RWPE2 (cell line): ENCODE measurements at regions not wholly inside any gene's neighbourhood (a gene's known extent, or its start where the extent isn't known, plus 50 kb on each side); places are given as distances from the start of the nearest gene placed in this dataset.

ENCODE experiments used
- ATAC-seq: fragments of 200-7000 bp; cut with Tn5 transposase; 3 replicates; pipeline ENCODE4 v1.9.1; 2021; ENCODE audit warnings: low read depth
- DNase-seq: peaks from one replicate; pipeline ENCODE4 v3.0.0-alpha.2; 2020; ENCODE audit warnings: low spot score
- H3K27ac ChIP-seq: fragments of 450-650 bp; 2 replicates; pipeline ENCODE4 v1.5.1; 2017; ENCODE audit warnings: mild to moderate bottlenecking; ENCODE audit not compliant: poor library complexity, severe bottlenecking
- H3K27me3 ChIP-seq: fragments of 250-450 bp; sonication (Bioruptor Pico); 2 replicates; pipeline ENCODE4 v1.5.1; 2021; ENCODE audit warnings: mild to moderate bottlenecking, moderate library complexity; ENCODE audit not compliant: insufficient read depth, poor library complexity, severe bottlenecking
- H3K36me3 ChIP-seq: fragments of 250-450 bp; sonication (Bioruptor Pico); 2 replicates; pipeline ENCODE4 v1.5.1; 2020; ENCODE audit warnings: low read depth, mild to moderate bottlenecking, moderate library complexity
- H3K4me1 ChIP-seq: fragments of 250-450 bp; sonication (Bioruptor Pico); 2 replicates; pipeline ENCODE4 v1.5.1; 2021; ENCODE audit warnings: mild to moderate bottlenecking, moderate library complexity; ENCODE audit not compliant: insufficient read depth, poor library complexity, severe bottlenecking
- H3K4me3 ChIP-seq: fragments of 250-450 bp; sonication (Bioruptor Pico); 2 replicates; pipeline ENCODE4 v1.5.1; 2021; ENCODE audit warnings: mild to moderate bottlenecking, moderate library complexity; ENCODE audit not compliant: severe bottlenecking
- H3K9me3 ChIP-seq: fragments of 250-450 bp; sonication (Bioruptor Pico); 2 replicates; pipeline ENCODE4 v1.5.1; 2021; ENCODE audit warnings: mild to moderate bottlenecking, moderate library complexity; ENCODE audit not compliant: severe bottlenecking
- CTCF ChIP-seq: fragments of 450-650 bp; IDR thresholded peaks from one replicate; pipeline ENCODE4 v1.5.1; 2017; ENCODE audit warnings: mild to moderate bottlenecking, moderate library complexity; ENCODE audit not compliant: poor library complexity, severe bottlenecking

- ATAC-seq = peak; percentile 69; the same call in 2 of the 3 replicates
Measured at GRCh38 chr16:51624080-51624775, 473.2 kb upstream of the SALL1 start.

GRCh38 chr16:51621610-51622009, 470.5 kb upstream of the SALL1 start:
- TF ChIP-seq CTCF = no peak

More at GRCh38 chr16:51624080-51624775, 473.2 kb upstream of the SALL1 start:
- no peak overlapping the region for H3K27ac ChIP-seq
- H3K4me1 ChIP-seq = no peaks in the 10 kb centered on the region
- DNase-seq = no peak
- no peak for TF ChIP-seq CTCF
- H3K4me3 ChIP-seq = no peak overlapping the region
- no peaks in the 10 kb centered on the region for H3K27me3 ChIP-seq
- H3K36me3 ChIP-seq = no peaks in the 10 kb centered on the region
- H3K9me3 ChIP-seq = no peaks in the 10 kb centered on the region

GRCh38 chr16:51615141-51615540, 464.1 kb upstream of the SALL1 start:
- no peak for TF ChIP-seq CTCF
- Histone ChIP-seq H3K9me3 (no peaks in the 10 kb centered on the region), H3K4me3 (no peak overlapping the region), H3K27me3 (no peaks in the 10 kb centered on the region), H3K36me3 (no peaks in the 10 kb centered on the region), H3K27ac (no peak overlapping the region), H3K4me1 (no peaks in the 10 kb centered on the region)
- ATAC-seq = no peak
- no peak for DNase-seq

More at GRCh38 chr16:51621610-51622009, 470.5 kb upstream of the SALL1 start:
- no peak for DNase-seq
- Histone ChIP-seq H3K4me3 (no peak overlapping the region), H3K4me1 (no peaks in the 10 kb centered on the region), H3K36me3 (no peaks in the 10 kb centered on the region), H3K27me3 (no peaks in the 10 kb centered on the region), H3K27ac (peak overlapping the region; percentile 45), H3K9me3 (no peaks in the 10 kb centered on the region)
- no peak for ATAC-seq

- H3K27ac ChIP-seq = no peak overlapping the region
- H3K9me3 ChIP-seq = no peaks in the 10 kb centered on the region
- no peak for TF ChIP-seq CTCF
- no peaks in the 10 kb centered on the region for H3K4me1 ChIP-seq
- DNase-seq = no peak
- no peaks in the 10 kb centered on the region for H3K27me3 ChIP-seq
- no peaks in the 10 kb centered on the region for H3K36me3 ChIP-seq
- no peak for ATAC-seq
- no peak overlapping the region for H3K4me3 ChIP-seq
Measured at GRCh38 chr16:51607201-51607651, 456.2 kb upstream of the SALL1 start.

- ATAC-seq = no peak
- Histone ChIP-seq H3K27me3 (peaks cover 3% of the 10 kb centered on the region), H3K36me3 (no peaks in the 10 kb centered on the region), H3K9me3 (no peaks in the 10 kb centered on the region), H3K27ac (no peak overlapping the region), H3K4me3 (no peak overlapping the region), H3K4me1 (peaks cover 4% of the 10 kb centered on the region)
- TF ChIP-seq CTCF = no peak
- DNase-seq = no peak
Measured at GRCh38 chr16:51596247-51596646, 445.2 kb upstream of the SALL1 start.
